Astrocyte (in vitro differentiated cells and primary cell): ENCODE measurements at regions not wholly inside any gene's neighbourhood (a gene's known extent, or its start where the extent isn't known, plus 50 kb on each side); places are given as distances from the start of the nearest gene placed in this dataset.

Experiments
- DNase-seq: peaks from one replicate; pipeline ENCODE4 v3.0.0-alpha.2; 2010; ENCODE audit warnings: low read depth
- FAIRE-seq: peaks from 2 replicates; lab custom pipeline; 2011; peaks lifted over from hg19 to GRCh38; lab: Jason Lieb, UNC
- H2AFZ ChIP-seq: 2 replicates; pipeline ENCODE4 v1.6.0; 2012; ENCODE audit warnings: low read depth, low read length, inconsistent platforms
- H3K27ac ChIP-seq: 2 replicates; pipeline ENCODE4 v1.5.1; 2011; ENCODE audit warnings: low read depth, low read length, inconsistent platforms
- H3K27me3 ChIP-seq: 2 replicates; pipeline ENCODE4 v1.6.0; 2011; ENCODE audit warnings: low read length, inconsistent platforms; ENCODE audit not compliant: insufficient read depth
- H3K36me3 ChIP-seq: 2 replicates; pipeline ENCODE4 v1.5.1; 2011; ENCODE audit warnings: low read length, inconsistent platforms; ENCODE audit not compliant: insufficient read depth
- H3K4me1 ChIP-seq: 2 replicates; pipeline ENCODE4 v1.5.1; 2011; ENCODE audit warnings: low read length, inconsistent platforms; ENCODE audit not compliant: insufficient read depth
- H3K4me2 ChIP-seq: 2 replicates; pipeline ENCODE4 v1.6.0; 2012; ENCODE audit warnings: low read length, inconsistent platforms
- H3K4me3 ChIP-seq: 2 replicates; pipeline ENCODE4 v1.5.1; 2011; ENCODE audit warnings: low read depth, mild to moderate bottlenecking, low read length, inconsistent platforms; ENCODE audit not compliant: insufficient read depth
- H3K79me2 ChIP-seq: 2 replicates; pipeline ENCODE4 v1.6.0; 2012; ENCODE audit warnings: mild to moderate bottlenecking, low read length, inconsistent platforms; ENCODE audit not compliant: insufficient read depth
- H3K9ac ChIP-seq: 2 replicates; pipeline ENCODE4 v1.6.0; 2012; ENCODE audit warnings: mild to moderate bottlenecking, low read length, inconsistent platforms
- H3K9me3 ChIP-seq: 2 replicates; pipeline ENCODE4 v1.5.1; 2012; ENCODE audit warnings: low read depth, mild to moderate bottlenecking, low read length, inconsistent platforms; ENCODE audit not compliant: insufficient read depth
- H4K20me1 ChIP-seq: 2 replicates; pipeline ENCODE4 v1.6.0; 2012; ENCODE audit warnings: low read length, inconsistent platforms; ENCODE audit not compliant: insufficient read depth
- H3K27ac Mint-ChIP-seq: one replicate; pipeline ENCODE4 v1.8.0; 2021; ENCODE audit warnings: mild to moderate bottlenecking, mixed read lengths; ENCODE audit not compliant: unreplicated experiment
- H3K27me3 Mint-ChIP-seq: one replicate; pipeline ENCODE4 v1.8.0; 2021; ENCODE audit warnings: low read depth, mixed read lengths; ENCODE audit not compliant: unreplicated experiment
- H3K36me3 Mint-ChIP-seq: one replicate; pipeline ENCODE4 v1.8.0; 2021; ENCODE audit warnings: low read depth, mixed read lengths; ENCODE audit not compliant: unreplicated experiment
- H3K4me1 Mint-ChIP-seq: one replicate; pipeline ENCODE4 v1.8.0; 2021; ENCODE audit warnings: low read depth, mixed read lengths; ENCODE audit not compliant: unreplicated experiment
- H3K4me3 Mint-ChIP-seq: one replicate; pipeline ENCODE4 v1.8.0; 2021; ENCODE audit warnings: mild to moderate bottlenecking, moderate library complexity, mixed read lengths; ENCODE audit not compliant: unreplicated experiment
- H3K9me3 Mint-ChIP-seq: one replicate; pipeline ENCODE4 v1.8.0; 2021; ENCODE audit warnings: mild to moderate bottlenecking, mixed read lengths; ENCODE audit not compliant: unreplicated experiment
- CTCF ChIP-seq: IDR thresholded peaks from 2 replicates; pipeline ENCODE4 v1.5.1; 2011; ENCODE audit warnings: low read depth, mild to moderate bottlenecking, inconsistent platforms, low read length, moderate library complexity; ENCODE audit not compliant: insufficient read depth
- EZH2 ChIP-seq: IDR thresholded peaks from 2 replicates; pipeline ENCODE4 v1.6.1; 2012; ENCODE audit warnings: mild to moderate bottlenecking, low read length, inconsistent platforms; ENCODE audit not compliant: insufficient read depth

- Histone ChIP-seq H3K27ac (no peak overlapping the region), H3K4me1 (no peaks in the 10 kb centered on the region), H3K79me2 (no peaks in the 10 kb centered on the region), H3K9me3 (no peaks in the 10 kb centered on the region), H3K9ac (no peak overlapping the region), H3K4me2 (no peak overlapping the region), H3K4me3 (no peak overlapping the region), H2AFZ (no peak overlapping the region), H3K27me3 (no peaks in the 10 kb centered on the region), H3K36me3 (no peaks in the 10 kb centered on the region), H4K20me1 (no peaks in the 10 kb centered on the region)
- Mint-ChIP-seq H3K9me3 (no peaks in the 10 kb centered on the region), H3K27ac (no peak overlapping the region), H3K4me3 (no peak overlapping the region), H3K36me3 (no peaks in the 10 kb centered on the region), H3K4me1 (no peaks in the 10 kb centered on the region), H3K27me3 (no peaks in the 10 kb centered on the region)
- FAIRE-seq, result no peak
- no peak for DNase-seq
- TF ChIP-seq EZH2, result no peak
- TF ChIP-seq CTCF, result no peak
Measured at GRCh38 chr5:51039424-51040329, 343.6 kb upstream of the ISL1 start.

DNA sequence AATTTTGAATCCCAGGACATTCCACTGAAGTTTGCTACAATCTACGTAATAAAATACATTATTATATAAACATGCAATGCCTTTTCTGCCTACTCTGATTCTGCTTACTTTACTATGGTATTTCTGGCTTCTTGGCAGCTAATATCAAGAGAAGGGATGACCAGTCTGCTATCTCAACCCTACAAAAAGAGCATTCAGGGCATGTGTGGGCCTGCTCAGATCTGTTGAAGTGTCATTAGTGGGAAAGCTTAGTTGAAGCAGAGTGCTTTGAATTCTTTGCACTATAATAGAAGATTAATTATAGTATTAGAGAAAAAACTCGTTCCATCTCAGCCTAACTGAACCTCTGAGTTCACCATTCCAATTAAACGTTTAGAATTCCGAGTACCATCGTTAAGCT lies 339.5 kb upstream of the ISL1 start:
- H3K4me1 ChIP-seq, result no peaks in the 10 kb centered on the region
- TF ChIP-seq EZH2 (no peak), CTCF (no peak)
- FAIRE-seq (no peak), DNase-seq (no peak)
- H3K36me3 Mint-ChIP-seq, result no peaks in the 10 kb centered on the region
- H3K4me3 Mint-ChIP-seq, result no peak overlapping the region
- no peaks in the 10 kb centered on the region for H3K79me2 ChIP-seq
- H3K9me3 Mint-ChIP-seq, result no peaks in the 10 kb centered on the region
- no peaks in the 10 kb centered on the region for H3K4me1 Mint-ChIP-seq
- H4K20me1 ChIP-seq, result no peaks in the 10 kb centered on the region
- no peak overlapping the region for H3K27ac ChIP-seq
- no peak overlapping the region for H2AFZ ChIP-seq
- no peak overlapping the region for H3K27ac Mint-ChIP-seq
- no peaks in the 10 kb centered on the region for H3K27me3 ChIP-seq
- no peak overlapping the region for H3K4me2 ChIP-seq
- no peaks in the 10 kb centered on the region for H3K9me3 ChIP-seq
- H3K9ac ChIP-seq, result no peak overlapping the region
- no peaks in the 10 kb centered on the region for H3K27me3 Mint-ChIP-seq
- no peak overlapping the region for H3K4me3 ChIP-seq
- no peaks in the 10 kb centered on the region for H3K36me3 ChIP-seq

GRCh38 chr5:51047369-51047768 lies 335.9 kb upstream of the ISL1 start:
- no peak overlapping the region for H3K4me3 ChIP-seq
- no peak overlapping the region for H3K27ac ChIP-seq
- Mint-ChIP-seq H3K27ac (no peak overlapping the region), H3K27me3 (no peaks in the 10 kb centered on the region), H3K36me3 (no peaks in the 10 kb centered on the region), H3K9me3 (no peaks in the 10 kb centered on the region), H3K4me3 (no peak overlapping the region), H3K4me1 (no peaks in the 10 kb centered on the region)
- TF ChIP-seq EZH2 (no peak), CTCF (no peak)
- DNase-seq, result no peak
- H3K79me2 ChIP-seq, result no peaks in the 10 kb centered on the region
- no peak for FAIRE-seq
- H3K4me1 ChIP-seq, result no peaks in the 10 kb centered on the region
- no peak overlapping the region for H3K4me2 ChIP-seq
- H4K20me1 ChIP-seq, result no peaks in the 10 kb centered on the region
- no peaks in the 10 kb centered on the region for H3K9me3 ChIP-seq
- H2AFZ ChIP-seq, result no peak overlapping the region
- H3K36me3 ChIP-seq, result no peaks in the 10 kb centered on the region
- no peak overlapping the region for H3K9ac ChIP-seq
- no peaks in the 10 kb centered on the region for H3K27me3 ChIP-seq
